Activated naive CD4-positive, alpha-beta T cell treated with Interleukin-2 at 50 U/mL for 16 hours (primary cell): ENCODE measurements at regions not wholly inside any gene's neighbourhood (a gene's known extent, or its start where the extent isn't known, plus 50 kb on each side); places are given as distances from the start of the nearest gene placed in this dataset.

Source experiments
- DNase-seq: peaks from one replicate; pipeline ENCODE4 v3.0.0-alpha.2; 2020

DNA sequence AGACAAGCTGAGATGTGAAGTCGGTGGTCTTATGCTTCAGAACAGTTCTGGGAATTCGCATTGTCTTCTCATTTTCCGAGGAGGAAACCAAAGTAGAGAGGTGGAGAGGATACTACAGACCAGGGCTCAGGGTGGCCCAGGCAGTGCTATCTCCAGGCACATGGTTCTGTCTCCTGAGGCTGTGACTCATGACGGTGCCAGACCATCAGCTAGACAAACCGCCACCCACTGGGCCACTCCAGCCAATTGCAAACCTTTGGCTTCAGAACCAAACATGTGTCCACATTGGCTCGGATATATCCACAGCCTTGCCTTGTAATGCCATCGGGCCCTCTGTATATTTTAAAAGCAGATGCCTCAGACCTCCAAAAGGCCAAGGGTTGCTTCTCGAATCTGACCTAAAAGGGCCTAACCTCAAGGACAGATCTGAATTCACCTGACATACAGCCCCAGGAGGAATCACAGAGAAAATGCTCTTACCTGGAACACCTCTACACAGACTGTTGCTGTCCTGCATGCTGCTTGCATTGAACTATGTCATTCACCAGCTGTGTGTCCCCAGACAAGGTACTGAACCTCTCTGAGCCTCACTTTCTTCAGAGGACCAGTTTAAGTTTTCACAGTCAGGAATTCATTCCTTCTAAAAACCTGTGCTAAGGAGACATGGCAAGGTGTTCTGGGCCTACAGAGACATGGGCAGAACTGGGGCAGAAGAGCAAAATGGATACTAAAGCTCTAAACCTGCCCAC lies 224.9 kb upstream of the JUN start:
- no peak for DNase-seq

DNA sequence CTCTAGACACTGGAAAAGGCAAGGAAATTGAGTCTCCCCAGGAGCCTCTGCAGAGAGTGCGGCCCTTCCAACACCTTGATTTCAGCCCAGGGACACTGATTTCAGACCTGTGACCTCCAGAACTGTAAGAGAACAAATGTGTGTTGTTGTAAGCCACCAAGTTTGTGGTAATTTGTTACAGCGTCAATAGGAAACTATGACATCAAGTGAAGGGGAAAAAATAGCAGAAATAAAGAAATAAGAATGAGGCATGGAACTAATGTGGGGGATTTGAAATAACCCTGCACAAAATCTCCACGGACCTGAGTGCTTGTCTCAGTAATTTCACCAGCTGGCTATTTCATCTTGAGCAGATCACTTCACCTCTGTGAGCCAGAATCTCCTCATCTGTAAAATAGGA lies 227.8 kb upstream of the JUN start:
- no peak for DNase-seq

DNA sequence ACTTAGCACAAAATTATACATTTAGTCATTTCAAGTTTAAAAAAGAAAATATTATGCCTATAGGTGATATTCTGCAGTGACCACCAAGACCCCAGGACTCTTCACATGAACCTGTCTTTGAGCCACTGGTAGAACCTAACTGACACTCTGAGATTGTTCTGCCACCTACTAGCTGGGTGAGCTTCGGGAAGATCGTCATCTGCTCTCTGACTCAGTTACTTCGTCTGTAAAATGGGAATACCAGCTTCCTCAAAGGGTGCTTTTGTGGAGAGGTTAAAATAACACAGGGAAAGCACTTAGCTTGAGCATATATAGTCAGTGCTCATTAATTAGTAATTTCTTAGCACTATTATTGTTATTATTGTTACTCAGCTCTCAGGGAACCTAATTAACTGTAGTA lies 228.5 kb upstream of the JUN start:
- DNase-seq = no peak

DNA sequence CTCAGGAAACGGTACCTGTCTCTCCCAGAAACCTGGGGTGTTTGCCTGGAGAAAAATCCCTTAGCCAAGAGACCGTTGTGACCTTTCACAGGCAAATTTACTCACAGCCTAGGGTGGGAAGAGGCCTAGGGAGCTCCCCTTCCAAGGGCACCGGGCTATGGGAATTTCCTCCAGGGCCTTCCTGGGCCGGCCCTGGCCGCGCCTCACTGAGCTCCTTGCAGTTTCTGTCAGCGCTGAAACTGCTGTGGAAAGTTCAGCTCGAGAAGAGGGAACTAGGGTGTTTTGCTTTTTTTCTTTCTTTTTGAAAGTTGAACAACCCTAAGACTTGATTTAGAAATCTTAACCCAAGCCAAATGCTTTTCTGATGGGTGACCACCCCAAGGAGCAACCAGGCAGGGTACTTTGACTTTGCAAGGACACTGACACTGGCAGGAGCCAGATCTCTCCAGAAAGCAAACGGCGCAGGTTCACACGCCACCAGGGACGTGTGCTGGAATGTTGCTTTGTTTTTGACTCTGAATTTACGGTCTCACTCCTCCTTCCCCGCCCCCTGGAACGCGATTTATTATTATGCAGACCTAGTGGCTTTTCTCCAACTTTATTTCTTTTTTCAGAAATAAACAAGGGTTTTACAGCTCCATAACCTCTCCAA lies 229.6 kb upstream of the JUN start:
- no peak for DNase-seq

DNA sequence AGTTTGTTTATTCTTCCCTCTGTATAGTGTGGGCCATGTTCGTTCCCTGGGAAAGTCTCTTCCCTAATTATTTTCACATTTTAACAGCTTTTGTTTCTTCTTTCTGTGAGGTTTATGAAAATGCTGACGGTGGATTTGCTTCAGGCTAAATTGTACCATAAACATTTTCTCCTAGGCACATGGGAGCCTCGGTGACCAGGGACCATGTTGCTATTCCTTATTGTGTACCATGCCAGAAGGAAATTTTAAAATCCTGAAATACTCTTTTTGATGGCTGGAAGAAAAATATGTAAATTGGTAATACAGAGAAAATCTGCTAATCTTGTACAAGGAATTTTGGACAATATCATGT lies 230.1 kb upstream of the JUN start:
- no peak for DNase-seq

DNA sequence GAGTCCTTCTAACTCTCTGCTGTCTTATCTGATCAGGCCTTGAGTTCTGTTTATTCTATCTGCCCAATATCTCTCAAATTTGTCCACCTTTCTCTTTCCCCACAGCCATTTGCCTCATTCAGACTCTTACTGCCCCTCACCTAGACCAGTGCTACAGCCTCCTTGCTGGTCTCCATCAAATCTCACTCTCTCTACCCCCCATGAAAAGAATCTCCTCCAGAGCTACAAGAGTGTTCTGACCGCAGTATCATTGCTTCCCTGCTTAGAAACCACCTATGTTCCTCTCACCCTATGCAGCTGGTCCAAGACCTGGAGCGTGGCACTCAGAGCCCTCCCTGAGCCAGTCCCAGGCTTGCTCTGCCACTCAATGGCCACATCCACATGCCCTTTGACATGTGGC lies 231.0 kb upstream of the JUN start:
- no peak for DNase-seq

DNA sequence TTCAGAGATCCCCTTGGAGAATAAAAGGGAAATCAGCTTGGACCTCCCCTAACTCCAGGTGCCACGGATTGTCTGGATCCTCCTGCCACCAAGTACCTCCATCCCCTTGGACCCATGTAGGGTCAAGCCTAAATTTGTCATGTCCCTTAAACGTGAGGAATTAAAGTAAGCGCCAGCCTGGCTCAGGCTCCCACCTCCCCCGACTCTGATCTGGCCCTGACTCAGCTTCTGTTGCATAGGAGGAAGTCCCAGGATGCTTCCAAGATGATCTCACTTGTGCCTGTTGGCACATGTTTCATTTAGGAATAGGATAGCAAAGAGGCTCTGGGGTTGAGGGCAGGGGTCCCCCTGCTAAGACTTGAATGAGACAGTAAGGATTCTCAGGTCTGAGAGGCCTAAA lies 231.9 kb upstream of the JUN start:
- no peak for DNase-seq

DNA sequence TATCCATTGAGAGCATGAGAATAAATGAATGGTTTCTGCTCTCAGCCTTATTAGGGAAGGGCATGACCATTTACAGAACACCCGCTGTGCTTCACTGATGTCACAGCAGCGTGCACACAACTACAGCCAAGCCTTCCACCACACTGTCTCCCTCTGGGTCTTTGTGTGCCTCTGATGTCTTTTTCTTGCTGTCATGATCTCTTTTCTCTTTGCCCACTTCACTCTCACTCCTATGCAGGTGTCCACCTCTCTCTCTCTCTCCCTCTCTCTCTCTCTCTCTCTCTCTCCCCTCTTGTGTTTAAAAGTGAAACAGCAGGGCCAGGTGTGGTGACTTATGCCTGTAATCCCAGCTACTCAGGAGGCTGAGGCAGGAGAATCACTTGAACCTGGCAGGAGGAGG lies 232.5 kb upstream of the JUN start:
- no peak for DNase-seq

DNA sequence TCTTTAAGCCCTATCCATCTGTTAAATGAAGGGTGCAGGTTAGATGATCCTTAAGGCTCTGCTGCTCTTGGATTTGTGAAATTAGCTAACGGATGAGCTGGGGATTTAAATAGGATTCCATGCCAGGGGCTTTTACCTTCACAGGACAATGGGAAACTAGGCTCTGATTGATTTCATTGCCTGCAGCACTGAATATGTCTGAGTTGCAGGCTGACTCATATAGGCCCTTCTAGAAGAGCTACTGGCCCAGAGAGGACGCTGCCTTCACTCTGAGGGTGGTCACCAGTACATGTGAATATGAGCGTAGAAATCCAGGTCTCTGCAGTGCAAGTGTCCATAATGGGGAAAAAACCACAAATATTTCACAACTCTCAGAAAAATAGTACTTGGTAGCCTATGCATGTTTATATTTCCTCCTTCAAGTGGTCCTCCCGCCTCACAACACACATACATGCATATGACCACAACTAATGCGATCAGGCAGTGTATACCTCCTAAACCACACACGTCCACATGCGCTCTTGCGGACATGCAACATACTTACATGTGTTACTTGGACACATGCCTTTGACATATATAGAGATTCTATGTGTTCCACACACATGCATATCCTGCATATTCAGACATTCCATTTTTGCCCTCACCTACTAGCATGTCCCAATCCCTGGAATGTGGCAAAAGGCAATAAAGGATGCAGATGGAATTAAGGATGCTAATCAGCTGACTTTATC lies 233.8 kb upstream of the JUN start:
- no peak for DNase-seq

DNA sequence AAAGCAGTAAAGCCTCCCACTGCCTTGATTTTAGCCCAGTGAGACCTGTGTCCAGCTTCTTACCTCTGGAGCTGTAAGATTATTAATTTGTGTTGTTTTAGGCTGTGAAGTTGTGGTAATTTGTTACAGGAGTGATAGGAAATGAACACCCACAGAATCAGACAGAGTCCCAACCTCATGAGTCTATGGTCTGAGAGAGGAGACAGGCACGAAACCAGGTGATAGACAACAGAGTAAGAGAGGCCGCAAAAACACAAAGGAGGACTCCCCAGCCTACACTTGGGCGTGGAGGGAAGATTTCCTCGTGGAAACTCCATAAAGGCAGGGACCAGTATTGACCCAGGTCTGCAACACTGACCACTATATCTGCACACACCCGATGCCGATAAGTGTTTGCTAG lies 234.6 kb upstream of the JUN start:
- no peak for DNase-seq

DNA sequence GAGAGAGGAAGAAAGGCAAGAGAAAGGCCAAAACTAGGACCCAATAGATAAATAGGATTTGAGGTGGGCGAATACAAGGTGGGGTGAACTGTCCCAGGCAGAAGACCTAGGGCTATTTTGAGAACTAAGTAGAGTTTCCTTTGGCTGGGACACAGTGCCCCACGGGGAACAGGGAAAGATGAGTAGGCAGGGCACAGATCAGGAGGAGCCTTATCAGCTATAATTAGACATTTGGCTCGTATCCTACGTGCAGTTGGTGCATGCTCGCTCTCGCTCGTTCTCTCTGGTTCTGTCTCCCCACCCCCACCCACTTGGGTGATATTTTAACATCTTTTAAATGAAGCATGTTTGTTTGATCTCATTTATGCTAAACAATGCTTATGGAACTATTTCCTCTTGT lies 235.0 kb upstream of the JUN start:
- no peak for DNase-seq

DNA sequence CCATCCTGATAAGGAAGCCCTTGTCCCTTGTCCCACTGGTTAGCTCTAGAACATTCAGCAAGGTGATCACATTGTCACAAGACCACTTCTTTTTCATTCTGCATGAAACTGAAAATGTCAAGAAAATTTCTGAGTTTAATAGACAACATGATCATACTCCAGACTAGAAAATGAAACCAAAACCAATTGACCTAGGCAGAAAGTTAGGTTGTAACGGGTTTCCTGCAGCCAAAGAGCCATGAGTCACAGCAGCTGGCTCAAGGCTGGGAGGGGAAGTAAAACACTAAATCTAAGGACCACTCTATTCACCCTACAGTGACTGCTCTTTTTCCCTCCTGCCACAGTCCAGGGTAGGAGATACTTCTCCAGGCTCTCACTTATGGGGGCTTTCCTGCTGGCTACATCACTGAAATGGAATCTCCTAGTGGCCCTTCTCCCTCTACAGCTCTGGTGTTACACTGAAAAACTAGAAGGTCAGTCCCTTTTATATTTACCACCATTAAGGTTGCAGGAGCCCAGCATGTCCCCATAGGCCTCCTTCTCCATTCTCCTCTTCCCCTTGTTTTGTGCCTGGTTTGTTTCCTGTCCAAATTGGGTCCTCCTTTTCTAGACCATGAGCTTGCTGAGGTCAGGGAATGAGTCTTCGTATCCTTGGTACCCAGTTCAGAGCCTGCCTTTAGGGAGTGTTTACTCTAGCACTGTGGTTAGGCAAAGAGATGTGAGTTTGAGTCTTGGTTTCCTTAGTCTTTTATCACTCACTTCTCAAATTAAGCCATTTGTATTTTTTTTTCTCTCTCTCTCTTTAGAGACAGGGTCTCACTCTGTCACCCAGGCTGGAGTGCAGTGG lies 236.5 kb upstream of the JUN start:
- peak; percentile 42 for DNase-seq

DNA sequence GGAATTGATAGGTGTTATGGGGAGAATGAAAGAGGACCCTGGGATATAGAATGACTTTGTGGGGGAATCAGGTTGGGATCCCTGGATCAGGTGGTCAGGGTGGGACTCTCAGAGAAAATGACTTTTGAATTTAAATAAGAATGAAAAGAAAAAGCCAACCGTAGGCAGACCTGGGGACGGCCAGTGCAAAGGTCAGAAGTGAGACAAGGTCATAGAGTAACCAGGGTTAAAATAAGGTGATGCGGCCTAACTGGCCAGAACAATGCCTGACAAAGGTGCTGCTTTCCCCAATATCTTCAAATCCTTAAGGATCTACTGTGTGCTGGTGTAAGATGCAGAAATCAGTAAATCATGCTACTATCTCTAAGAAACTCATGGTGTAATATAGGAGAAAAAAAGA lies 238.4 kb upstream of the JUN start:
- DNase-seq = no peak

DNA sequence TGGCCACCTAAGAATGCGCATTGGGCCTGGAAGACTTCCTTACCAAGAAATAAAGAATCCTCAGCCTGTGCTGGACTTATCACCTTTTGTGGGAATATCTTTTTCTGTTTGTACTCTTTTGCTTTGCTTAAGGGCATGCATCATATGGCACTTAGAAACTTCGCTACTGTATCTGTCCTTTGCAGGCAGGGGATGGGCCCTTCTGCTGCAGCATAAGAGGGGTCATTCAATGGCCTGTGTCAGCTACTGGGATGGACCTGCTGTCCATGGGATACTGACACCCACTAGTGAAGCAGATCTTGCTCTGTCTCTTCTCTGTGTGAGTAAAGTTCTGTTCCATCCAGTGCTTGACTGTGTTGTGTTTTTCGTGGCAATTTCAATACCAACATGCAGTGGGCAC lies 239.0 kb upstream of the JUN start:
- DNase-seq = no peak

DNA sequence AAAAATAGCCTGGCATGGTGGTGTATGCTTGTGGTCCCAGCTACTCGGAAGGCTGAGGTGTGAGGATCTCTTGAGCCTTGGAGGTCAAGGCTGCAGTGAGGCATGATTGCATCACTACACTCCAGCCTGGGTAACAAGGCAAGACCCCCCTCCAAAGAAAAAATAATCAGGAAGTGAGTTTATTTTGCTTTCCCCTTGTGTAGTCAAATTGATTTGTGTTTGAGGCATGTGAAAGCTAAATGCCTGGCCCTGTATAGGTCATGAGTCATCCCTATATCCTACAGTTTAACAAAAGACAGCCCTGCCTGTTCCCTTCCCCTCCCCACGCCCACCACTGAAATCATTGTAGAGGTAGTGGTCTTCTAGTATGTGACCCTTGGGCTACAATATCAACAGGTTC lies 241.4 kb upstream of the JUN start:
- DNase-seq = no peak

DNA sequence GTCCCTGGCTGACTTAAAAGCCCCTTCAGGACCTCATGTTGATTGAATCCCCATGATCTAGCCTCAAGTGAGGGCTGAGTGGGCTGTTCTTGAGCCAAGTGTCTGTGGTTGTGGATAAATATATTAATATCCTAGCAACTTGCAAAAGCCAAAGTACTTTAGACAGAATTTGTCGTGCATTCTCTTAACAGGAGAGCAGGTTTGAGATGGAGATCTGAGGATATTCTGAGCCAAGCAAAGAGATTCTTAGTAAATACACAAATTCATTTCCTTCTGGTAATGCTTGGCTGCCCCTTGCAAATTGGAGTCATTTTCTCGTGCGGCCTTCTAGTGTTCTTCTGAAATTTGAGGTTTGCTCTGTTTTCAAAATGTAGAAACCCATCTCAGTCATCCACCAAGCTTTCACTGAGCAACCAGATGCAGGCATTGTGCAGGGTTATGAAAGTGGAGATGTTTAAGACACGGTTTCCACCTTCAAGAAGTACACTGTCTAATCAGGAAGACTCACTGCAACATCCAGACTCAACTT lies 242.1 kb upstream of the JUN start:
- no peak for DNase-seq

DNA sequence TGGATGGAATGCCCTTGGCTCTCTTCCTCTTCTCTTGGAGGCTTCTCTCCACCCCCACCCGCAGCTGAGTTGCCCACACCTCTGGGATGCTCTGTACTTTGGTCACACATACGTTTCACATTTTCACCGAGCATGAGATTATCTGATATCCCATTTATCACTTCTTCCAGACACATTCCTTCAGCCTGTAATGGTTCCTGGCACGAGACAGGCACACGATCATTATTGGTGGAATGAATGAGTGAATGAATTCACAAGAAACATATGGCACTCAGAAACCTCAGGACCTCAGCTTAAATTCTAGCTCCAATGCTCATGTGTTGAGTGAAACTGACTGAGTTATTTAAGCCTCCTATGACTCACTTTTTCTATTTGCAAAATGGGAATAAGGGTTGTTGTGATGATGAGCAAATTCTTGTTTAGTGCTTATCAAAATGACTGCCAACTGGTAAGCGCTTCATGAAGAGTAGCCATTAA lies 242.7 kb upstream of the JUN start:
- no peak for DNase-seq

DNA sequence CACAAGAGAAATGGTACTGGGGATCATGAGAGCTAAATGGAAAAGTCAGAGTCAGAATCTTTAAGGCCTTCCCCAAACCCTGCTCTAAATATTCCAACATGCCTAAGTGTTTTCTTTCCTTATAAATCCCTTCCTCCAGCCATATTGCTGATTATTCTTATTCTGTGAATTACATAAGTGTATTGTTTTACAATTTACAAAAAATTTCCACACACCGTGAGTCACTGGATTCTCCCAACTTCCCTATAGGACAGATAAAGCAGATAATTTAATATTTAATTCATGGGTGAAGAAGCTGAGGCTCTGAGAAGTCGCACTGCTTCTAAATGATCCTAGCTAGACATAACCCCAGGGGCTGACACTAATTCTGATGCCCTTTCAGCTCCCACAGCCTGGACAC lies 243.3 kb upstream of the JUN start:
- DNase-seq = no peak

DNA sequence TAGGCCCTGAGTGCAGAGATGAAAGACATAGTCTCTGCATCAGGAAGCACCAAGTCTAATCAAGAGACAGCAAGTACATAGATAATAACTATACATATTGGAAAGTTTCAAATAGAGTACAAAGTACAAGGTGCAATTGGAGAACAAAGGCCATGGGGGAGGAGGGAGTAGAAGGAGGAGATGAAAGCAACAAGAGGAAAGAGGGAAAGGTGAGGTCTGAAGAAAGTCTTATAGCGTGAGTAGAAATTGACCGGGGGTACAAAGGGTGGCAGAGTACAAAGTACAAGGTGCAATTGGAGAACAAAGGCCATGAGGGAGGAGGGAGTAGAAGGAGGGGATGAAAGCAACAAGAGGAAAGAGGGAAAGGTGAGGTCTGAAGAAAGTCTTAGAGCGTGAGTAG lies 244.2 kb upstream of the JUN start:
- DNase-seq = no peak

DNA sequence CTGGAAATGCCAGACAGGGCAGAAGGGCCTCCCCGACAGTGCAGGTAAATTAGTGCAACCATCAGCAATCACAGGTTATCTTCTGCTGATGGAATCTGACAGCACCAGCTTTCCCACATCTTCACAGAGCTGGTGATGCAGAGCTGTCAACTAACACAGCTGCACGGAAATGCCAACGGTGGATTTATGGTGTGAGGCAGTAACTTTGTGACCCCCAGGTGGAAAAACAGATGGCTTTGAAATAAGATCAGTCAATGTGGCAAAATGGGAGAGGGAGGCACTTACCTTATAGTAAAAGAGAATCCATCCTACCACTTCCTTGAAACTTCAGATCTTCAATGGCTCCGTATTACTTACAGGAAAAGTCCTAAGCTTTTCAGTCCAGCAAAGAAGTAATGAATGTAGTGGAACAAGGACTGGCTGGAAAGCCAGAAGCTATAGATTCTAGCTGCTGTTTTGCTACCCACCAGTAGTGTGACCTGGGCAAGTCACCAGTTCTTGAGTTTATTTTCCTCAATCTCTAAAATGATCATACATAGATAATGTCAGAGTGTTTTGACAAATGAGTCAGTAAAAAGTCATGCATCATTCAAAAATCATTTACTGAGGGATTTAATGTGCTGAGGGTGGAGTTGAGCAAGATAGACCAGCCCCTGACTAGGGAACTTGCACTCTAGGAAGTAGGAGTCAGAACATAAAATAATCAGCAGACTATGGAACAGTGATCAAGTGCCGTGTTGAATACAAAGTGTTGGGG lies 245.7 kb upstream of the JUN start:
- no peak for DNase-seq

DNA sequence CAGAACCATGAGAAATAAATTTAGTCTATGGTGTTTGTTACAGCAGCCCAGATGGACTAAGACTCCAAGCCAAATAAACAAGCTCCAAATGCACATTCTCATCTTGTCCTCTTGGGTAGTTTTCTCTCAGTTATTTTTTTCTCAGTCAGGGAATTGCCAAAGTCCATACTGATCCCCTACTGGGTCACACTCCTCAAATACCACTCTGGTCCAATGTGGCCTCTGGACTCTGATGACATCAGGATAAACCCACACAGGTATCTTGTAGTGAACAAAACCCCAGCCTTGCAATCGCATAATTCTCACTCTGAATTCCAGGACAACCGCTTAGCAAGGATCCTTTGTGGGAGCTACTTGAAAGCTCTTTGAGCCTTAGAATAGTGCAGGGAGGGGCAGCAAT lies 248.4 kb upstream of the JUN start:
- DNase-seq = no peak

DNA sequence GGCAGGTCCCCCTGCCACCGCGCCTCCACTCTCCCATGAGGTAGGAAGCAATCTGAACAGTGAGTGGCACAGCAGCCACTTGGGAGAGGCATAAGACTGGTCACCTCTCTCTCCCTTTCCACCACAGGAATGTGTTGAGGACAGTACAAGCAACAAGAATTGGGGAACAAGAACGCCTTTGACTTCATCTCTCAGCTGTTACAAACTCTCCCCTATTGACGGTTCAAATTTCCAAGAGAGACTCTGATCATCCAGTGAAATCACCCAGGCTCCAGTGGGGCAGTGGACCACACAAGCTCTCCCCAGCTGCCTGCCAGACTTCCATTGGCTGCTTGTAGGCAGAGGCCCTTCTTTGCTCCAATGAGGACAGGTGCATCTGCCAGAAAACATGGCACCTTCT lies 249.9 kb upstream of the JUN start:
- no peak for DNase-seq
